GM18951 (cell line): ENCODE measurements at regions not wholly inside any gene's neighbourhood (a gene's known extent, or its start where the extent isn't known, plus 50 kb on each side); places are given as distances from the start of the nearest gene placed in this dataset.

Experiments used
- POLR2A ChIP-seq: IDR thresholded peaks from 4 replicates; pipeline ENCODE4 v1.6.1; 2011; ENCODE audit warnings: mild to moderate bottlenecking; ENCODE audit not compliant: insufficient read length, insufficient read depth; ENCODE audit errors: extremely low read depth
- in situ Hi-C: fragments of 300-500 bp; cut with MboI; formaldehyde crosslinking; loops from one replicate; pipeline ENCODE4 v1.12.0; 2022; ENCODE audit warnings: low sequenced_read_pairs, mixed read lengths, inconsistent platforms; ENCODE audit not compliant: unreplicated experiment

DNA sequence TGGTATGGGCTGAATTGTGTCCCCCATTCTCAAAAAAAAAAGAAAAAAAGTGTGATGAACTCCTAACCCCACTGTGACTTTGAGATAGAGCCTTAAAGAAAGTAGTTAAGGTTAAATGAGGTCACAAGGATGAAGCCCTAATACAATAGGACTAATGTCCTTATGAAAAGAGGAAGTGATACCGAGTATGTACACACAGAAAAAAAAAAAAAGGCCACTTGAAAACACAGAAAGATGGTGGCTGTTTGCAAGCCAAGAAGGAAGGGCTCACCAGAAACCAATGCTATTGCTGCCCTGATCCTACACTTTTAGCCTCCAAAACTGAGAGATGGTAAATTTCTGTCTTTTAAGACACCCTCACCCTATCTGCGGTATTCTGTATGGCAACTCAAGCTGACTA is 955.6 kb downstream of the PCDH17 start:
- TF ChIP-seq POLR2A: no peak
- in situ Hi-C loops: no loop called here

DNA sequence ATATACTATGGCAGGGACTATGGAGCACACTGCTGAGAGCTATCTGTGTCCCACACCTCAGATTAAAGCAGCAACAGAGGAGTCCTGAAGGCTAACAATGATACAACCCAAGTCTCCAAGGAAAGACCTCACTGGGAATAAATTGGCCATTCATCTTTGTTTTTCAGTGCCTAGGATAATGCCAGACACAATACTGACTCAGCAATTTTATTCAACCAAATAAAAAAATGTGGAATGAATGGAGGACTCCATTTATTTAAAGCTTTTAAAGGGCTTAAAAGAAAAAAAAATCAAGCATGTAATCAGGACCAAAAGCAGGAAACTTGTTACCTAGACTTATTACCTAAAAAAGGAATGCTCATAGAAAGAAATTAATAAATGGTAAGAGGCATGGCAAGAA is 960.5 kb downstream of the PCDH17 start:
- in situ Hi-C loops: no loop called here
- TF ChIP-seq POLR2A: no peak

DNA sequence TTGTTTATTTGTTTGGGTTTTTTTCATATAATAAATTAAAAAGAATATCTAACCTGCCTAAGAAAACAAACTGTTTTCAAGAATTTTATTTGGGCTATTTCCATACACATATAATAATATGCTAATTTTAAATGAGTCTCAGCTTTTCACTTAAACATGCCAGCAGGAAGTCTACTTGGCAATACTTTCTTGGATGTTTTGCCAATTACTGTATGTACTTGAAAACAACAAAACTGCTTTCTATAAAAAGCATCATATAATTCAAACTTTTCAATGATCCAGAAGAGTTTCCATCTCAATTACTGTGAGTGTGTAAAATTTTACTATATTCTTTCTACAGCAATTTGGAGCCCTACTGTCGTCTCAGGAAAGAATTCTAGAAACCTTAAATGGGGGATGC is 961.2 kb downstream of the PCDH17 start:
- no peak for TF ChIP-seq POLR2A
- in situ Hi-C loops: no loop called here

DNA sequence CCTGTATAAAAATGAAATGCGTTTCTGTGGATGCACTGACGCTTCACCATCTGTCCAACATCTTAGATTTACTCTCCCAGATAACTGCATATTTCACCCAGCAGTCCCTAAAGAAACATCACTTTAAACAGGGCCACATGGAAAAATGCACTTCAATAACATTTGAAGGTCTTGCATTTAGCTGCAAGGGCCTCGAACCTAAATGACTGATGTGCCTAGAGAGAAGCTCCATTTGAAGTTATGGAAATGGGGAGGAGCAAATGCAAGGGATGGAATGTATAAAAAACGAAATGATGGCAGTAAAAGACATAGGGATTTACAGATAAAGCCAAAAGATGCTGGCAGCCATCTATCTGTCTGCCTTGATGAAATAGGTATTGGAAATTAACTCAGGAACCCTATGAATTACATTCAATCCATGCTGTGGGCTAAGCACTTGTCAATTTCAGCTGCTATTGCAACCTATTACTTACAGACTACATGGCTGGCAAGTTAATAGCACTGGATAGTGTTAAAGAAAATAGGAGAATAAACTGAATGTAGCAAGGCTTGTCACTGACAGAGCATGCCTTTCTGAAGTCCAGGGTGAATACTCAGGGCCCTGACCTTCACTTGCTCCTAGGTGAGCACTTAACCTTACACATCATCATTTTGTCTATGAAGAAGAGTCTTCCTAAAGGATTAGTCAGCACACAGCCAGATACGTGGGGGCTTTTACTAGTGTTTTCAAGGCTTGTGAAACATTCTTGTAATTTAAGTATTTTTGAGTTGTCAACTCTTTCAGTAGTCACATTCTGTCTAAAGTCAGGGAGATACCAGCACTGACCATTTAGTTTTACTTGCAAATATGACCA is 963.4 kb downstream of the PCDH17 start:
- in situ Hi-C loops: no loop called here
- TF ChIP-seq POLR2A: no peak

DNA sequence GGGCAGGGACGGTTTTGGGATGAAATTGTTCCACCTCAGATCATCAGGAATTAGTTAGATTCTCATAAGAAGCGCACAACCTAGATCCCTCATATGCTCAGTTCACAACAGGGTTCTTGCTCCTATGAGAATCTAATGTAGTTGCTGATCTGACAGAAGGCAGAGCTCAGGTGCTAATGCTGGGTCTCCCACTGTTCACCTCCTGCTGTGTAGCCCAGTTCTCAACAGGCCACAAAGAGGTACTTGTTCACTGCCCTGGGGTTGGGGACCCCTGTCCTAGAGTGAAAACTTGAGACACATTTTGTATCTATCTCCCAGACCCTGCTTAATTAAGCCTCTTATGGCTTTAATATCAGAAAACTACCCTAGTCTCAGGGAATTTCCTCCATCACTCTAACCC is 966.0 kb downstream of the PCDH17 start:
- in situ Hi-C loops: no loop called here
- no peak for TF ChIP-seq POLR2A

DNA sequence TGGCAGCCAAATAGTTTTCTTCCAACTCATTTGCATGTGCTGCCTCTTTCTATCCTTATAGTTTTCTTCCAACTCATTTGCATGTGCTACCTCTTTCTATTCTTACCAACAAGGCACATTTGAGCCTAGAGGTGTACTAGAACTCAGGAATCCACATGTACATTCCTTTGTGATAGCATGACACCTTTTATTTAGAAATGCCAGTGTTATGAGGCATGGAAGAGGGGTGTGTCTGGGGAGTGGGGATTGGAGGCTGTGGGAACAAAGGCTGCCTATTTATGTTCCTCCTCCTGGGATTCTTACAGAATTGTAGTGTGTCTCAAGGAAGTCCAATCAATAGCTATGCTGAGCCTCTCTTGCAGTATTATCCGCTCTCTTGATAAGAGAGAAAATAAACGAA is 966.7 kb downstream of the PCDH17 start:
- in situ Hi-C loops: no loop called here
- no peak for TF ChIP-seq POLR2A

DNA sequence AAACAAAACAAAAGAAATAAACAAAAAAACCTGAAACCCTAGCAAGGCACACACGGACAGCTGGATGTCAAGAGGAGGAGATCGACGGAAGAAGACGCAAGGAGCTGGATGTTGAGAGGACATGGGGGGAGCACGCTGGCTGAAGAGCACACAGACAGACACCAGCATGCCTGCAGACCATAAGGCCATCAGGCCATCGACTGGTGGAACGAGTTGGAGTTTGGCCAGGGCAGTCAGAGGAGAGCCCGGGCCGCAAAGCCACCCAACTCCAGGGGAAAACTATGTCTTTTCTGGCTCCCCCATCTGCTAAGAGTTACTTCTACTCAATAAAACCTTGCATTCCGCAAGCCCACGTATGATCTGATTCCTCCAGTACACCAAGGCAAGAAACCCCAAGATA is 979.6 kb downstream of the PCDH17 start:
- in situ Hi-C loops: no loop called here
- no peak for TF ChIP-seq POLR2A

DNA sequence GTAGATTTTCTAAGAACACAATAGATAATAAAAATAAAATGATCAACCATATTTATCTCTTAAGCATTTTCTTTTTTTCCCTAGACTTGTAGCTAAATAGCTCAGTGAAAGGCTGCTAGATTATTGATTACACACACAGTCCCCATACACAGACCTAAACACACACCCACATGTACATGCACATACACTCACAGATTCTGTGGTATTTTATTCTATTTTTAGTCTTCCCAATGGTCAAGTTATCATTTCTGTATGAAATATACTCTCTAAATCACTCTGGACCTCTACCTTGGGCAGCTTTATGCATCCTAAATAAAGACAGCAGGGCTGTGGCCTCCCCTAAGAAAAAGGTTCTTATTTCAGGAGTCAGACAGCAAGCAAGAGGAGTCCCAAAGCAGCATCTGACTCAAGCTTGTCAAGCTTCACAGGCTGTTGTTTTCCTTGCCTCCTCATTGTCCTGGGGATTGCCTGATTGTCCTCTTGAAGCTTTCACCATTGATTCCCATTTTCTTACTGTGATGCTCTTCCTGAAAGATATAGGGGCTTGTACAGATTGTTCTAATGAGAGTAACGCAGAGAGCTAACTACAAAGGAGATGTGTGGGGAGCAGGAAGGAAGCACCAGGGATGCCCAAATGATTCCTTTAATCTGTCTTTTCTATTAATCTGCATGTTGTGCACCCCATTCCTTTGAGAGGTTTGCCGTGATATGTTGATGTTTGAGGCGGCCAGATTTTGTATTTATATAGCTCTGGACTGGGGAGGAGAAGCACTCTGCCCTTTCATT is 986.5 kb downstream of the PCDH17 start:
- no peak for TF ChIP-seq POLR2A
- in situ Hi-C loops: no loop called here

DNA sequence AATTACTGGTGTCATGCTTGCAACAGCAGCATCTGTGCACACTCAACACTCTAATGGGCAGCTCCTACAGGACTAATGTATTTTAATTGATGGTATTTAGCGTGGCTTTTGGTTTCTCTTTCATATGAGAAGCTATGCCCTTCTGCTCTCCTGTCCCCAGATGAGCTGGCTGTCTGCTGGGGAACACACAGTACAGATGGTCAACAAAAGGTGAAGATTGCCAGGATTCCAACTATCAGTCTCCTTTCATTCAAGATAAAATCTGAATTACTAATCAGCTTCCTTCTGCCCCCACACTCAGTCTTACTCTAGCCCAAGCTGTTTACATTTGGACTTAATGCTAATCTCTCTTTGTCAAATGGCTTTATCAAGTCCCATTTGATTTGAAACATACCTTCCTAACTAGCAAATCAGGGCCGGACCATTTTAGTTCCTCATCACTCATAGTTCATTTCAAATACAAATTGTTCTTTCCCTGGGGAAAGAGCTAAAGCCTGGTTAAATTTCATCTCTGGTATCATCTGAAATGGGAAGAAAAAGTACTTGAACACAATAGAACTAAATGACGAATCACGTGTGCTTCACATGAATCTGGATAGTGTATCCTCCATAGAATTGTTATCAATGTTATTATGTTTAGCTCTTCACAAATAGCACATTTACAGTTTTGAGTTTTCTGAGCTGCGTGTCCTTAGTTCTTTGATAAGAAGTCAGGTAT is 988.0 kb downstream of the PCDH17 start:
- in situ Hi-C loops: no loop called here

DNA sequence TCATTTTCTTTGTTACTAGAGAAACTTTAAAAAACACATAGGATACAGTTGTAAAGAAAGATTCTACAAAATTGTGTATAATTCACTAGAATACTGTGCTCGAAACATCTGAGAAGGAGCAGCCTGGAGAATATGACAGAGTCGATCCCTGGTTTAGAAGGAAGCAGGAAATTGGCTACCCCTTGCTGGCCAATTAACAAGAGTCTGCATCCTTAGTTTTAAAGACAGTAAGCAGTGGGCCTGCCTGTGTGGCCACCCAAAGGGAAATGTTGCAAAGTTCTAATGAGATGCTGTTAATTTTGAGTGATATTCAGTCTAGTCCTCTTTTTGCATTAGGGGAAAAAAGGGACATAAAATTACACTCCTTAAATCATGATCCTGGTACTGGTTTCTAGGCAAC is 988.6 kb downstream of the PCDH17 start:
- TF ChIP-seq POLR2A: no peak
- in situ Hi-C loops: no loop called here

More for the DNA sequence above, 988.0 kb downstream of the PCDH17 start:
- no peak for TF ChIP-seq POLR2A

DNA sequence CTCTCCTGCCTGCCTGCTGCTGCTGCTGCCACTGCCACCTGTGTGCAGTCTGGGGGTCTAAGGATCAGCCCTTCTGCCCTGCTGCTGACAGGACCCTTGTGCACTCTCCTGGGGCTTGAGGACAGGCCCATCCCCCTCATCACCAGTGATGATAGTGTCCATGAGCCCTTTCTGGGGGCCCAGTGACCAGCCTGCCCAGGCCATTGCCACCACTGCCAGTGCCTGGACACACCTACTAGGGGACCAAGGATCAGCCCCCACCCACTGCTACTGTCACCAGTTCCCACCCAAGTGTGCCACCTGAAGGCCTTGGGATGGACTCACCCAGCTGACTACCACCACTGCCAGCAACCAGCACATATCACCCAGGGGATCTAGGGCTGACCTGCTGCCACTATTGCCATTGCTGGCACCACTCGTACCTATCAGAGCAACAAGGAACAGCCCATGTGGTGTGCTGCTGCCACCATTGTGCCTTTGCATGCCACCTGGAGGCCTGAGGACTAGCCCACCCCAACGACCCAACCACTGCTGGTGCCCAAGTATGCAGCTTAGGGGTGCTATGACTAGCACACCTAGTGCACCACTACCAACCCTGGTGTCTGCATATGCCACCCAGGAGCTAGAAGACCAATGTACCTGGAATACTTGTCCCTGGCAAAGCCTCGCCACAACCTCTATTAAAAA is 994.3 kb downstream of the PCDH17 start:
- no peak for TF ChIP-seq POLR2A
- in situ Hi-C loops: no loop called here

DNA sequence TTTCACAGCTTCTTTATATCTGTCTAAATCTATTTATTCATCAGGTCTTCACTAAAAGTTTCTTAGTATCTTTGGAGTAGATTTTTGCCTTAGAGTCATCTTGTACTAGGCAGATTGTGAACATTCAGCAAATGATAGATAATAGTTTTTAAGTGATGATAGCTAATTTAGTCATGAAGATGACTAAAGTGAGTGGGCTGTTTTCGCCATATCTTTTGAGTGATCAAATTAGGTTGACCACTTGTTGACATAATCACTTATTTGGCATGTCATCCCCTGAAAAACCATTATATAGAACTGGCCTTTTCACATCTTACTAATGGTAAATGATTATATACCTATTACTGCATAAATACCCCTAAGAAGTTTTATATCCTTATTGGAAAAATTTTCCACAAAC is 999.2 kb downstream of the PCDH17 start:
- no peak for TF ChIP-seq POLR2A
- in situ Hi-C loops: no loop called here

DNA sequence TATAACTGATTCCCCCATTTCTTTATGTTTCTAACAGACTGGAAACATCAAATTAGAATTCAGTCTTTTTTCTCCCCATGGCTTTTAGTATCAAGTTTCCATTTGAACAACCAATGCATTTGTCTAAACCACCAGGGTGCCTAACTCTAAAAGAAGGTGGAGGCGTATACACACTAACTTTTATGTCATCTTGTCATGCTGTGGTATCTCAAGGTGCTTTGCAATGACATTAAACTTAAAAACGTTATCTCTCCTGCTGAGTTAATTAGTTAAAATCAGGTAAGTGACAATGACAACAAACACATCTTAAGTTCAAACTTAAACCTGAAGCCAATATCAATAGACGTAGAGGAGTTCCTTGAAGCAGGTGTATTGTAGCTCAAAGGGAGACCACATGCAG is 1001.7 kb downstream of the PCDH17 start:
- no peak for TF ChIP-seq POLR2A
- in situ Hi-C loops: no loop called here
